IMR-90 (cell line): ENCODE measurements at regions not wholly inside any gene's neighbourhood (a gene's known extent, or its start where the extent isn't known, plus 50 kb on each side); places are given as distances from the start of the nearest gene placed in this dataset.

Source experiments
- ATAC-seq: fragments of 200-7000 bp; cut with Tn5 transposase; 2 replicates; pipeline ENCODE4 v1.9.1; 2020; ENCODE audit warnings: low read depth, mild to moderate bottlenecking, moderate library complexity
- BruUV-seq: library from RNA; stranded (reverse); fragments of 400-500 nt; replicated peaks from 2 replicates; lab custom pipeline; 2021; lab: Mats Ljungman, UMichigan
- CTCF ChIA-PET: fragments of 300-600 bp; formaldehyde crosslinking; extraction: SDS; loops from one replicate; lab custom pipeline; 2021; ENCODE audit warnings: antibody characterized with exemption; lab: Yijun Ruan, JAX
- POLR2A ChIA-PET: fragments of 300-600 bp; sonication (Branson Sonifier 250); formaldehyde crosslinking; loops from one replicate; lab custom pipeline; 2022; ENCODE audit warnings: antibody characterized with exemption; ENCODE audit not compliant: unreplicated experiment; lab: Charles Lee
- DNase-seq: peaks from one replicate; pipeline ENCODE4 v3.0.0; 2013
- H2AFZ ChIP-seq: replicated peaks from 2 replicates; pipeline ENCODE3; 2013; ENCODE audit warnings: low read length, mild to moderate bottlenecking; ENCODE audit not compliant: poor library complexity
- H2AK5ac ChIP-seq: 2 replicates; pipeline ENCODE4 v1.6.1; 2013; ENCODE audit warnings: low read depth, low read length, inconsistent platforms
- H2AK9ac ChIP-seq: replicated peaks from 2 replicates; pipeline ENCODE3; 2013; ENCODE audit warnings: mild to moderate bottlenecking, low read depth, low read length, moderate library complexity; ENCODE audit not compliant: poor library complexity
- H2BK120ac ChIP-seq: 2 replicates; pipeline ENCODE4 v1.6.1; 2013; ENCODE audit warnings: low read depth, low read length, inconsistent platforms
- H2BK15ac ChIP-seq: 3 replicates; pipeline ENCODE4 v1.6.1; 2013; ENCODE audit warnings: low read depth, low read length, inconsistent platforms
- H2BK20ac ChIP-seq: 2 replicates; pipeline ENCODE4 v1.6.1; 2013; ENCODE audit warnings: low read depth, mild to moderate bottlenecking, inconsistent platforms, low read length, moderate library complexity
- H2BK5ac ChIP-seq: 2 replicates; pipeline ENCODE4 v1.6.1; 2013; ENCODE audit warnings: mild to moderate bottlenecking, low read depth, low read length, inconsistent platforms; ENCODE audit not compliant: poor library complexity, severe bottlenecking
- H3K14ac ChIP-seq: replicated peaks from 2 replicates; pipeline ENCODE4 v1.6.1; 2013; ENCODE audit warnings: low read depth, low read length, inconsistent platforms
- H3K18ac ChIP-seq: 2 replicates; pipeline ENCODE4 v1.6.1; 2013; ENCODE audit warnings: low read depth, low read length, control low read depth
- H3K23ac ChIP-seq: 2 replicates; pipeline ENCODE4 v1.6.1; 2013; ENCODE audit warnings: low read depth, low read length, inconsistent platforms
- H3K27ac ChIP-seq: 2 replicates; pipeline ENCODE4 v1.5.1; 2013; ENCODE audit warnings: mild to moderate bottlenecking, control low read depth, low read length; ENCODE audit not compliant: insufficient read depth
- H3K27me3 ChIP-seq: 2 replicates; pipeline ENCODE4 v1.6.1; 2013; ENCODE audit warnings: low read length; ENCODE audit not compliant: control insufficient read depth, insufficient read depth
- H3K36me3 ChIP-seq: 2 replicates; pipeline ENCODE4 v1.6.1; 2013; ENCODE audit warnings: low read length, mixed read lengths; ENCODE audit not compliant: control insufficient read depth, insufficient read depth
- H3K4ac ChIP-seq: 2 replicates; pipeline ENCODE4 v1.6.1; 2013; ENCODE audit warnings: low read depth, low read length, inconsistent platforms
- H3K4me1 ChIP-seq: 2 replicates; pipeline ENCODE4 v1.6.1; 2013; ENCODE audit warnings: low read length, mixed read lengths; ENCODE audit not compliant: control insufficient read depth, insufficient read depth
- H3K4me2 ChIP-seq: 2 replicates; pipeline ENCODE4 v1.6.1; 2013; ENCODE audit warnings: low read depth, mild to moderate bottlenecking, control low read depth, low read length, moderate library complexity
- H3K4me3 ChIP-seq: 2 replicates; pipeline ENCODE4 v1.5.1; 2013; ENCODE audit warnings: low read depth, mild to moderate bottlenecking, control low read depth, low read length, moderate library complexity; ENCODE audit not compliant: insufficient read depth
- H3K56ac ChIP-seq: 2 replicates; pipeline ENCODE4 v1.6.1; 2013; ENCODE audit warnings: low read length, inconsistent platforms; ENCODE audit not compliant: insufficient read depth; ENCODE audit errors: extremely low read depth
- H3K79me1 ChIP-seq, 2 experiments: 2 replicates each; pipeline ENCODE4 v1.6.1; 2013; ENCODE audit warnings: low read length in 2 of 2, inconsistent platforms in 1 of 2, low read depth in 1 of 2
- H3K9ac ChIP-seq: 2 replicates; pipeline ENCODE4 v1.6.1; 2013; ENCODE audit warnings: low read depth, low read length, control low read depth
- H3K9me1 ChIP-seq: 2 replicates; pipeline ENCODE4 v1.6.1; 2013; ENCODE audit warnings: low read length, inconsistent platforms; ENCODE audit not compliant: insufficient read depth
- H3K9me3 ChIP-seq: 2 replicates; pipeline ENCODE4 v1.6.1; 2013; ENCODE audit warnings: low read length; ENCODE audit not compliant: control insufficient read depth, insufficient read depth
- H4K20me1 ChIP-seq: 2 replicates; pipeline ENCODE4 v1.6.1; 2013; ENCODE audit warnings: low read length, inconsistent platforms; ENCODE audit not compliant: insufficient read depth
- H4K5ac ChIP-seq: 2 replicates; pipeline ENCODE4 v1.6.1; 2013; ENCODE audit warnings: mild to moderate bottlenecking, low read depth, low read length, control low read depth
- H4K8ac ChIP-seq, 2 experiments: 2 replicates each; pipeline ENCODE4 v1.6.1; 2013; ENCODE audit warnings: low read depth in 2 of 2, low read length in 2 of 2, control low read depth in 1 of 2, inconsistent platforms in 1 of 2
- H4K91ac ChIP-seq: 2 replicates; pipeline ENCODE4 v1.6.1; 2013; ENCODE audit warnings: low read depth, low read length, inconsistent platforms; ENCODE audit not compliant: insufficient read depth
- BHLHE40 ChIP-seq: fragments of 150-350 bp; IDR thresholded peaks from 2 replicates; pipeline ENCODE4 v1.6.1; 2016; ENCODE audit warnings: mild to moderate bottlenecking, low read depth, low read length
- CHD1 ChIP-seq: IDR thresholded peaks from 2 replicates; pipeline ENCODE4 v1.6.1; 2012; ENCODE audit warnings: low read depth, low read length, improper control_type of control experiment
- FOS ChIP-seq: fragments of 150-350 bp; IDR thresholded peaks from 2 replicates; pipeline ENCODE4 v1.6.1; 2016; ENCODE audit warnings: low read depth, low read length
- MXI1 ChIP-seq: IDR thresholded peaks from 2 replicates; pipeline ENCODE4 v1.6.1; 2012; ENCODE audit warnings: low read depth, mild to moderate bottlenecking, low read length, moderate library complexity, borderline replicate concordance
- RAD21 ChIP-seq: IDR thresholded peaks from 2 replicates; pipeline ENCODE4 v1.6.1; 2012; ENCODE audit warnings: low read length, improper control_type of control experiment
- RCOR1 ChIP-seq: IDR thresholded peaks from 2 replicates; pipeline ENCODE4 v1.6.1; 2012; ENCODE audit warnings: mild to moderate bottlenecking, low read length, improper control_type of control experiment; ENCODE audit not compliant: insufficient replicate concordance
- WGBS, 2 experiments: methylation state at CpG; one replicate each; pipeline versions ENCODE4 v1.1.5 to v1.1.7; 2013; ENCODE audit warnings: missing lambda C conversion rate in 2 of 2; ENCODE audit not compliant: insufficient read length in 1 of 2; ENCODE audit errors: extremely low coverage in 2 of 2; 5-methylcytosine and 5-hydroxymethylcytosine counted together
- dilution Hi-C: fragments of 300-500 bp; cut with HindIII; formaldehyde crosslinking; loops from one replicate; pipeline ENCODE4 v1.14.3; 2018; ENCODE audit warnings: low sequenced_read_pairs; ENCODE audit not compliant: unreplicated experiment
- in situ Hi-C: fragments of 300-500 bp; cut with MboI; formaldehyde crosslinking; loops from 3 replicates; pipeline ENCODE4 v1.14.3; 2019; ENCODE audit warnings: low sequenced_read_pairs, inconsistent platforms, mixed read lengths
- intact Hi-C: fragments of 100-400 bp; cut with micrococcal nuclease; formaldehyde crosslinking; loops from 2 replicates; pipeline ENCODE4 v1.10.0; 2022
- TF ChIP-seq, protein P1 (sequence below): fragments of 150-350 bp; IDR thresholded peaks from 2 replicates; pipeline ENCODE4 v1.6.1; 2017; ENCODE audit warnings: mild to moderate bottlenecking, antibody characterized with exemption, low read length, low read depth
- TF ChIP-seq, protein P2 (sequence below): fragments of 150-350 bp; IDR thresholded peaks from 2 replicates; pipeline ENCODE4 v1.6.1; 2016; ENCODE audit warnings: low read depth, mild to moderate bottlenecking, low read length, moderate library complexity, borderline replicate concordance
- TF ChIP-seq, protein P3 (sequence below): conservative IDR thresholded peaks from 2 replicates; pipeline ENCODE4 v1.5.1; 2012; ENCODE audit warnings: mild to moderate bottlenecking, low read depth, low read length, improper control_type of control experiment

DNA sequence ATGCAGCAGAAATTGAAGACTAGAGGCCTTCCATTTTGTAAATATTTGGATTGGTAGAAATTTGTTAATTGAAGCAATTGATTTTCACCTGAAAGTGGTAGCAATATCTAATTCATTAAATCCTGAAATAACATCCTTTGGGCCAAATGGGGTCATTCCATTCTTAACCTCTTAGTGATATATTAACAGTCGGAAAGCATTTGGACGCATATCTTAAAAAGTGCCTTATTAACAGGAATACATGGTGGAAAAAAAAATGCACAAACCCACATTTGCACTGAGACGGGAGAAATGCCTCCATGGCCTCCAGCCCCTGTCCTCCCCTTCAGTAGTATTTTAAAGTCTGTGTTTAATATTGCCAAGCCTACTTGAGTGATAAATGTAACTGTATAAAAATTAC is 205.5 kb downstream of the TFAP2B start:
- Histone ChIP-seq H3K4me1 (no peaks in the 10 kb centered on the region), H3K14ac (no peak overlapping the region), H4K5ac (no peak overlapping the region), H3K56ac (no peak overlapping the region), H2BK20ac (no peak overlapping the region), H3K4me2 (no peak overlapping the region), H4K91ac (no peak overlapping the region), H2BK120ac (no peak overlapping the region), H4K8ac (no peak overlapping the region), H3K18ac (no peak overlapping the region), H2BK5ac (no peak overlapping the region), H3K4ac (no peak overlapping the region), H3K27me3 (no peaks in the 10 kb centered on the region), H2AK9ac (no peak overlapping the region), H2BK15ac (no peak overlapping the region), H3K9me1 (no peaks in the 10 kb centered on the region), H3K36me3 (no peaks in the 10 kb centered on the region), H3K23ac (no peak overlapping the region), H3K4me3 (no peak overlapping the region), H3K79me1 (no peaks in the 10 kb centered on the region), H4K20me1 (no peaks in the 10 kb centered on the region), H3K27ac (no peak overlapping the region), H2AFZ (no peak overlapping the region), H3K9ac (no peak overlapping the region), H3K9me3 (peaks cover 8% of the 10 kb centered on the region), H2AK5ac (no peak overlapping the region)
- in situ Hi-C loops (no loop called here), dilution Hi-C loops (no loop called here), intact Hi-C loops (no loop called here)
- no CpG with 5 or more reads among the region's 3 CpGs for WGBS, 2 experiments
- ATAC-seq (no peak), DNase-seq (no peak)
- no TSS peak for BruUV-seq
- POLR2A ChIA-PET: no interaction called here
- no peak for TF ChIP-seq FOS
- TF ChIP-seq MXI1: no peak
- TF ChIP-seq, protein P1, sequence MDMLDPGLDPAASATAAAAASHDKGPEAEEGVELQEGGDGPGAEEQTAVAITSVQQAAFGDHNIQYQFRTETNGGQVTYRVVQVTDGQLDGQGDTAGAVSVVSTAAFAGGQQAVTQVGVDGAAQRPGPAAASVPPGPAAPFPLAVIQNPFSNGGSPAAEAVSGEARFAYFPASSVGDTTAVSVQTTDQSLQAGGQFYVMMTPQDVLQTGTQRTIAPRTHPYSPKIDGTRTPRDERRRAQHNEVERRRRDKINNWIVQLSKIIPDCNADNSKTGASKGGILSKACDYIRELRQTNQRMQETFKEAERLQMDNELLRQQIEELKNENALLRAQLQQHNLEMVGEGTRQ: no peak
- no peak for TF ChIP-seq BHLHE40
- TF ChIP-seq, protein P2, sequence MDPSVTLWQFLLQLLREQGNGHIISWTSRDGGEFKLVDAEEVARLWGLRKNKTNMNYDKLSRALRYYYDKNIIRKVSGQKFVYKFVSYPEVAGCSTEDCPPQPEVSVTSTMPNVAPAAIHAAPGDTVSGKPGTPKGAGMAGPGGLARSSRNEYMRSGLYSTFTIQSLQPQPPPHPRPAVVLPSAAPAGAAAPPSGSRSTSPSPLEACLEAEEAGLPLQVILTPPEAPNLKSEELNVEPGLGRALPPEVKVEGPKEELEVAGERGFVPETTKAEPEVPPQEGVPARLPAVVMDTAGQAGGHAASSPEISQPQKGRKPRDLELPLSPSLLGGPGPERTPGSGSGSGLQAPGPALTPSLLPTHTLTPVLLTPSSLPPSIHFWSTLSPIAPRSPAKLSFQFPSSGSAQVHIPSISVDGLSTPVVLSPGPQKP: no peak
- TF ChIP-seq, protein P3, sequence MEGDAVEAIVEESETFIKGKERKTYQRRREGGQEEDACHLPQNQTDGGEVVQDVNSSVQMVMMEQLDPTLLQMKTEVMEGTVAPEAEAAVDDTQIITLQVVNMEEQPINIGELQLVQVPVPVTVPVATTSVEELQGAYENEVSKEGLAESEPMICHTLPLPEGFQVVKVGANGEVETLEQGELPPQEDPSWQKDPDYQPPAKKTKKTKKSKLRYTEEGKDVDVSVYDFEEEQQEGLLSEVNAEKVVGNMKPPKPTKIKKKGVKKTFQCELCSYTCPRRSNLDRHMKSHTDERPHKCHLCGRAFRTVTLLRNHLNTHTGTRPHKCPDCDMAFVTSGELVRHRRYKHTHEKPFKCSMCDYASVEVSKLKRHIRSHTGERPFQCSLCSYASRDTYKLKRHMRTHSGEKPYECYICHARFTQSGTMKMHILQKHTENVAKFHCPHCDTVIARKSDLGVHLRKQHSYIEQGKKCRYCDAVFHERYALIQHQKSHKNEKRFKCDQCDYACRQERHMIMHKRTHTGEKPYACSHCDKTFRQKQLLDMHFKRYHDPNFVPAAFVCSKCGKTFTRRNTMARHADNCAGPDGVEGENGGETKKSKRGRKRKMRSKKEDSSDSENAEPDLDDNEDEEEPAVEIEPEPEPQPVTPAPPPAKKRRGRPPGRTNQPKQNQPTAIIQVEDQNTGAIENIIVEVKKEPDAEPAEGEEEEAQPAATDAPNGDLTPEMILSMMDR: no peak
- TF ChIP-seq CHD1: no peak
- no peak for TF ChIP-seq RAD21
- no peak for TF ChIP-seq RCOR1
- CTCF ChIA-PET: no interaction called here
